NB4 (cell line): ENCODE measurements at regions not wholly inside any gene's neighbourhood (a gene's known extent, or its start where the extent isn't known, plus 50 kb on each side); places are given as distances from the start of the nearest gene placed in this dataset.

Experiments
- CTCF ChIP-seq: IDR thresholded peaks from one replicate; pipeline ENCODE4 v1.5.1; 2012; ENCODE audit warnings: low read depth, low read length
- POLR2A ChIP-seq: IDR thresholded peaks from 2 replicates; pipeline ENCODE4 v1.6.1; 2011; ENCODE audit warnings: mild to moderate bottlenecking; ENCODE audit not compliant: insufficient read length; ENCODE audit errors: extremely low read depth

DNA sequence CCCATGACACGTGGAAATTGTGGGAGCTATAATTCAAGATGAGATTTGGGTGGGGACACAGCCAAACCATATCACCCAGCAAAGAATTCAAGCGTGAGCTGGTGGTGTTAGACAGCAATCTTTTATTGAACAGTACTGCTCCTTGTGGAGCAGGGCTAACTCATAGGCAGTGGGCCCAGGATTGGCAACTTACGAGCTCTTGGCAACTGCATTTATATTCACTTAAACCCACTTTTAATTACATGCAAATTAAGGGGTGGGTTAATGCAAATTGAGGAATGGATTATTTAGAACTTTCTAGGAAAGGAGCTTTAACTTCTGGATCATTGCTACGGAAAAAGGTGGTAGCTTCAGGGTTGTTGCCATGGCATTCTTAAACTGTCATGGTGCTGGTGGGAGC, 135.6 kb upstream of the KAZN start:
- TF ChIP-seq POLR2A, result no peak
- no peak for TF ChIP-seq CTCF
